Endodermal cell (in vitro differentiated cells): ENCODE measurements at regions not wholly inside any gene's neighbourhood (a gene's known extent, or its start where the extent isn't known, plus 50 kb on each side); places are given as distances from the start of the nearest gene placed in this dataset.

Source experiments
- DNase-seq: peaks from one replicate; pipeline ENCODE4 v3.0.0-alpha.2; 2017
- H3K27ac ChIP-seq: 2 replicates; pipeline ENCODE4 v1.5.1; 2013; ENCODE audit warnings: mild to moderate bottlenecking, low read depth, low read length, moderate library complexity
- H3K27me3 ChIP-seq: 2 replicates; pipeline ENCODE4 v1.6.1; 2013; ENCODE audit warnings: mild to moderate bottlenecking, low read length, moderate library complexity; ENCODE audit not compliant: insufficient read depth, control insufficient read depth, poor library complexity, severe bottlenecking
- H3K36me3 ChIP-seq: 2 replicates; pipeline ENCODE4 v1.7.0; 2013; ENCODE audit warnings: mild to moderate bottlenecking, low read length, moderate library complexity; ENCODE audit not compliant: control insufficient read depth, insufficient read depth
- H3K4me1 ChIP-seq: one replicate; pipeline ENCODE4 v1.7.0; 2013; ENCODE audit warnings: low read length; ENCODE audit not compliant: control insufficient read depth, insufficient read depth
- H3K4me3 ChIP-seq: 2 replicates; pipeline ENCODE4 v1.5.1; 2013; ENCODE audit warnings: mild to moderate bottlenecking, low read length, moderate library complexity
- H3K9ac ChIP-seq: 2 replicates; pipeline ENCODE4 v1.6.1; 2013; ENCODE audit warnings: mild to moderate bottlenecking, low read length, moderate library complexity; ENCODE audit not compliant: poor library complexity, severe bottlenecking; ENCODE audit errors: extremely low read depth
- H3K9me3 ChIP-seq: 2 replicates; pipeline ENCODE4 v1.6.1; 2013; ENCODE audit warnings: mild to moderate bottlenecking, low read length, moderate library complexity; ENCODE audit not compliant: control insufficient read depth
- H3K27ac Mint-ChIP-seq: 2 replicates; pipeline ENCODE4 v1.8.0; 2020; ENCODE audit warnings: mixed read lengths
- H3K27me3 Mint-ChIP-seq: 2 replicates; pipeline ENCODE4 v1.8.0; 2021; ENCODE audit warnings: mild to moderate bottlenecking, mixed read lengths; ENCODE audit not compliant: insufficient read depth
- H3K36me3 Mint-ChIP-seq: 2 replicates; pipeline ENCODE4 v1.8.0; 2020; ENCODE audit warnings: low read depth, mixed read lengths
- H3K4me1 Mint-ChIP-seq: 2 replicates; pipeline ENCODE4 v1.8.0; 2020; ENCODE audit warnings: mixed read lengths
- H3K4me3 Mint-ChIP-seq: 2 replicates; pipeline ENCODE4 v1.8.0; 2020; ENCODE audit warnings: mild to moderate bottlenecking, moderate library complexity, mixed read lengths
- H3K9me3 Mint-ChIP-seq: 2 replicates; pipeline ENCODE4 v1.8.0; 2020; ENCODE audit warnings: mild to moderate bottlenecking, mixed read lengths
- CTCF ChIP-seq: fragments of 200-600 bp; sonication (generic); conservative IDR thresholded peaks from 2 replicates; pipeline ENCODE4 v1.5.0; 2021; ENCODE audit warnings: antibody characterized with exemption, mild to moderate bottlenecking
- WGBS, 2 experiments: methylation state at CpG; one replicate each; pipeline versions ENCODE4 v1.1.5 to v1.1.7; 2013; ENCODE audit warnings: missing lambda C conversion rate in 2 of 2, mixed read lengths in 1 of 2; ENCODE audit not compliant: insufficient coverage in 1 of 2, insufficient read length in 1 of 2; 5-methylcytosine and 5-hydroxymethylcytosine counted together

- Histone ChIP-seq H3K27me3 (no peaks in the 10 kb centered on the region), H3K36me3 (no peaks in the 10 kb centered on the region), H3K9me3 (peaks cover 7% of the 10 kb centered on the region), H3K27ac (no peak overlapping the region), H3K4me1 (no peaks in the 10 kb centered on the region), H3K4me3 (no peak overlapping the region), H3K9ac (no peak overlapping the region)
- TF ChIP-seq CTCF: no peak
- Mint-ChIP-seq H3K9me3 (no peaks in the 10 kb centered on the region), H3K4me1 (peaks cover 10% of the 10 kb centered on the region), H3K27ac (no peak overlapping the region), H3K36me3 (no peaks in the 10 kb centered on the region), H3K27me3 (no peaks in the 10 kb centered on the region), H3K4me3 (no peak overlapping the region)
- WGBS, 2 experiments: 79% methylated on average over 1 of the region's 1 CpG; no CpG with 5 or more reads in 1 of the 2 experiments
- no peak for DNase-seq
These were observed 245.8 kb upstream of the MEOX2 start for GRCh38 chr7:15932318-15932717.

GRCh38 chr7:15929411-15929810 lies 242.9 kb upstream of the MEOX2 start:
- Histone ChIP-seq H3K9ac (no peak overlapping the region), H3K4me1 (no peaks in the 10 kb centered on the region), H3K9me3 (peaks cover 9% of the 10 kb centered on the region), H3K27ac (no peak overlapping the region), H3K27me3 (no peaks in the 10 kb centered on the region), H3K36me3 (no peaks in the 10 kb centered on the region), H3K4me3 (no peak overlapping the region)
- H3K4me1 Mint-ChIP-seq: peaks cover 10% of the 10 kb centered on the region
- H3K27me3 Mint-ChIP-seq: no peaks in the 10 kb centered on the region
- DNase-seq: no peak
- H3K4me3 Mint-ChIP-seq: no peak overlapping the region
- H3K36me3 Mint-ChIP-seq: no peaks in the 10 kb centered on the region
- no peak overlapping the region for H3K27ac Mint-ChIP-seq
- 60% methylated on average over 1 of the region's 1 CpG; no CpG with 5 or more reads in 1 of the 2 experiments for WGBS, 2 experiments
- no peak for TF ChIP-seq CTCF
- no peaks in the 10 kb centered on the region for H3K9me3 Mint-ChIP-seq

- H3K27ac Mint-ChIP-seq: no peak overlapping the region
These were observed 239.1 kb upstream of the MEOX2 start for GRCh38 chr7:15925608-15926007.

More at GRCh38 chr7:15925608-15926007, 239.1 kb upstream of the MEOX2 start:
- no peak overlapping the region for H3K27ac ChIP-seq
- 97 to 100% methylated on average over 1 of the region's 1 CpG for WGBS, 2 experiments
- Mint-ChIP-seq H3K9me3 (no peaks in the 10 kb centered on the region), H3K4me3 (no peak overlapping the region), H3K27me3 (no peaks in the 10 kb centered on the region), H3K4me1 (no peaks in the 10 kb centered on the region), H3K36me3 (no peaks in the 10 kb centered on the region)
- H3K9me3 ChIP-seq: peaks cover 9% of the 10 kb centered on the region
- DNase-seq: no peak
- H3K9ac ChIP-seq: no peak overlapping the region
- no peak overlapping the region for H3K4me3 ChIP-seq
- H3K4me1 ChIP-seq: no peaks in the 10 kb centered on the region
- no peaks in the 10 kb centered on the region for H3K27me3 ChIP-seq
- H3K36me3 ChIP-seq: no peaks in the 10 kb centered on the region
- TF ChIP-seq CTCF: no peak
